ENCODE measurements at regions not wholly inside any gene's neighbourhood (a gene's known extent, or its start where the extent isn't known, plus 50 kb on each side); places are given as distances from the start of the nearest gene placed in this dataset.

GRCh38 chr1:56189454-56189853 lies 389.9 kb downstream of the PLPP3 start:
- TF ChIP-seq POLR2A (IDR thresholded peaks at IDR 0.05) (no peak), CTCF (IDR thresholded peaks at IDR 0.05) (no peak)
